HCEC 1CT (cell line): ENCODE measurements at regions not wholly inside any gene's neighbourhood (a gene's known extent, or its start where the extent isn't known, plus 50 kb on each side); places are given as distances from the start of the nearest gene placed in this dataset.

Experiments used
- DNase-seq: peaks from one replicate; pipeline ENCODE4 v3.0.0-alpha.2; 2017

DNA sequence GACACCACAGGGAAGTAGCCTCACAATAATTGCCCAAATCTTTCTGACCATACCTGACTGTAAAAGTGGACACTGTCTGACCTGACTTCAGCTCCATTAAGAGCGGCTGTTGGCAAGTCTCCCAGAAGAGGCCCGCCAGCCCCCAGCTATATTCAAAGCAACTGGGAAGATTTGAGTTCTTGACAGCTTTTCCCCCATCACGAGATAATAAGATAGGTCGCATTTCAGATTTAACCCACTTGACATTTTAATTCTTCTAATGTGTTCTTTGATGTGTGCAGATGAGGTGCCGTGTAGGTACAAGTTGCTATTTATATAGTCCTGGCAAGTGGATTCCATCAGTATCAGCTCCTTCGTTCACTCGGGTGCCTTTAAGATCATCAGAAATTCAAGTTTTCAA is 345.7 kb downstream of the DRD1 start:
- no peak for DNase-seq

DNA sequence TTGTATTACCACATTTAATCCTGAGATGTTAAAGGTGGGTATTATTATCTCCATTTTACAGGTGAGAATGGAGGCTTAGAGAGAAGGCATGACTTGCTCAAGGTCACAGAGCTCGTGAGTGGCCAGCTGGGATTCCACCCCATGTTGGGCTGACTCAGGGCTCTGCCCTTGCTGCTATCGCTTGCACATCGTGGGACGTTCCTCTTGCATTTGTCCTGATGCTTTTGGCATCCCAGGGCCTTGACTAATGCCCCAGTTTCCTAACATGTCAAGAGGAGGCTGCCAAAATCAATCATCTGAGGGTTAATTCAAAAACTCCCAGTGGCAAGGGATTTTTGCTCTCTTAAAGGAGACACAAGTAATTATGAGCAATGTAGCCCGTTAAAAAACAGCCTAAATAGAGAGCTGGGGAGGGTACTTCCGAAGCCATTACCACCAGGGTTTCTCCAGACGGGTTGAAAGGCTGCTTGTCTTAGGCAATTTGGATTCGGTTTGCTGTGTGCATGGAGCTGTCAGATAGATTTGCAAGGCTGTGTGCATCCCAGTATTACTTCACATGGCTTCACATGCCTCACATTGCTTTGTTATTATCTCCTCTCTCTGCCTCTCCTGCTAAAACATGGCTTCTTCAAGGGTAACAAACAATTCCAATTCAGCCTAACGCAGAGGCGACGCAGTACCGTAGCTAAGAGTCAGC is 347.4 kb downstream of the DRD1 start:
- DNase-seq = no peak

DNA sequence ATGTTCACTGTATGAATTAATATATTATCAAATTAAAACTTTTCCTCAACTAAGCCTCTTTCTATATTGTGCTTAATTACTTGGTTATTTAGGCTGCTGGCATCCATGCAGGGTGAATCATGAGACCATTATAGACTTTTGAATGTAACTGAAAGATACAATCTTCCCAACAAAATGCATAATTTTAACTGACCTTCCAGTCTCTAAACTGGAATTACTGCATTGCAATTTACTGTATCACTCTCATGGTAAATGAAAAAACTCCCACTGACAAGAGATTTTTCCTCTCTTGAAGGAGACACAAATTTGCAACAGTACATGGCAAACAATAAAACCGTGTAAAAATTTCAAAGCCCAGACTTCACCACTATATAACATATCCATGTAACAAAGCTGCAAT is 349.5 kb downstream of the DRD1 start:
- DNase-seq = no peak

DNA sequence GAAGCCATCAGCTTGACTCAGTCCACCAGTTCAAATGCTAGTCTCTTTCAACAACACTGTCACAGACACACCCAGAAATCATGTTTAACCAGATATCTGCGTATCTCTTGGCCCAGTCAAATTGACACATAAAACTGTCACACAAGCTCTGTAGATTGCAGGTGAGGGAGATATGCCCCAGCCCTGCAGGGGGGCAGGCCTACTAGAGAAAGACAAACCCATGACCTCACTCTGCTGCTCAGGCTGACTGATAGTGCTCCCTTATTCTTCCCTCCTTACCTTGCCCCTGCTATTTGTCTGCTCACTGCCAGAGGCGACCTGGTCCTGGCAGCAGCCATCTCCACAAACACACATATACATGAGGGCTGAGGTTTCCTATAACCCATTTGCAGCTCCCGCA is 351.3 kb downstream of the DRD1 start:
- no peak for DNase-seq

DNA sequence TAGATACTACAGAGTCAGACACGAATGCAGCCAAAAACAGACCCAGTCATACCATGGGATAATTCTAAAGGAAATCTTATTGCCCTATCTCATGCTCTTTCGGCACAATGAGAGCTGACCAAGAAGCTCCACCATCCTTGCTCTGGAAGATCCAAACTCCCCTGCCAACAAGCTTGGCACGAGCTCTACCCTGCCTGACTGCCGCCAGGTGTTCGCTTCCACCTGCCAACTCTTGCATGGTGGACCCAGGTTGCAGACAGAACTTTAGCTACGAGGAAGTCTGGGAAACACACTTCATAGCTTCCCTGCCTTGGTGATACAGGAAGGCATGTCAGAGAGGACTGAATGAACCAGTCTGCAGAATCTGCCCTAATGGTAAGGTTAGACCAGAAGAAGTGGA is 355.0 kb downstream of the DRD1 start:
- DNase-seq = no peak

DNA sequence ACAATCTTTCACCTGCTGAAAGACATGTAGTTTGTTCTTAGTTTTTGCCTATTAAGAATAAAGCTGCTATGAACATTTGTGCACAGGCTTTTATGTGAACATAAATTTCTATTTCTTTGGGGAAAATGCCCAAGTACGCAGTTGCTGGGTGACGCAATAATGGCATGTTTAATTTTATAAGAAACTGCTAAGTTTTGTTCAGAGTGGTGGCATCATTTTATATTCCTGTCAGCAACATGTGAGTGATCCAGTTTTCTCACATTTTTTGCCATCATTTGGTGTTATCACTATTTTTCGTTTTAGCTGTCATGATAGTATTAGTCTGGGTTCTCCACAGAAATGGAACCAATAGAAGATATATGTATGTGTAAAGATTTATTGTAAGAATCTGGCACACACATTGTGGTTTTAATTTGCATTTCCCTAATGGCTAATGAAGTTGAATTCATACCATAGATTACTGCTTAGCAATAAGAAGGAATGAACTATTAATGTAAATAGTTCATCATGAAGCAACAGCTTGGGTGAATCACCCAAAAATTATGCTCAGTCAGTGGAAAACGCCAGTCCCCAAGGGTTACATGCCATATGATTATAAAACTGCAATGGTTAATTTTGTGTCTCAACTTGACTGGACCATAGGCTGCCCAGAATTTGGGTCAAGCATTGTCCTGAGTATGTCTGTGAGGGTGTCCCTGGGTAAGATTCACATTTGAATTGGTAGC is 358.6 kb downstream of the MSX2 start:
- no peak for DNase-seq

DNA sequence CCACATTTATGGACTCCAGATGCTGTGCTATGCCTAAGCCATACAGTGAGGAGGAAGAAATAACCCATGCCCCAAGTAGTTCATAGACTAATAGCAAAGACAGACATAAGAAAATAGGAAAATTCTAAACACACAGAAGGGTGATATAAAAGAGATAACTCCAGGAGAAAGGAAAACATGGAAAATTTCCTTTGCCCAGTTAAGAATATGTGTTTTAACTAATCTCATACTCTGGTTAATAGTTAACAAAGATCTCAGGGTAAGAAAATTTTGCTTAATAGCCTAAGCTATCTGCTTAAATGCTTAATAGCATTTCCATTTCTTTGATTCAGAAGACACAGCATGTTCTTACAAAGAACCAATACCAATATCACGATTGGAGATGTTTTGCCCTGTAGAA is 358.0 kb downstream of the MSX2 start:
- DNase-seq = no peak

DNA sequence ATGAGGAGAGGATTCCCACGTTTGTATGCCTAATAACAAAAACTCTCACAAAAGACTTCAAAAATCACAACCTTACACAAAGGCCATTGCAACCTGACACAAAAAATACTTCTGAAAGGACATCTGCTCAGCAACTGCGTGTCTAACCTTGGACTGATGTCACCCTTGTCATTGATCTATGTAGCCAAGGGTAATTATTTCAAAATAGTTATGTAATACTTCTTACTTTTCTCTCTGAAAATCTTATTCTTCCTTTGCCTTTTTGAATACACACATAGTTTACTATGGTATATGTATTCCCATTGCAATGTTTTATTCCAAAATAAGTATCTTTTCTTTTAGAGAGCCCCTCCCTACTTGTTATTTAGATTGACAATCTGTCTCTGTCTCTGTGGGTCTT is 355.3 kb downstream of the MSX2 start:
- DNase-seq = no peak

DNA sequence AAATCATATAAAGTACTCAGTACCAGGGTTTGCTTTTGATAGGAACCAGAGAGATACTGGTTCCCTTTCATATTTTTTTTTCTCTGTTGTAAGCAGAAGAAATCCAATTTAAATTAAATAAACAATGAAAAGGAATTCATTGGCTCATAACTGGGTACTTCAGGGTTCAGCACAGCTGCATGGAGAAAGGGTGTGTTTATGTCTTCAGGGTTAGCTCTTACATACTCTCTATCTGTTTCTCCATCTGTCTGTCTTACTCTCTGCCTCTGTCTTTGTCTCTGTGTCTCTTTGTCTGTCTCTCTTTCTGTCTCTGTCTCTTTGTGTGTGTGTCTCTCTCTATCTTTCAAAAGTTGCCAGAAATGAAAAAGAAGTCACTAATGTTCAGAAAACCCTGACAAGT is 345.9 kb downstream of the MSX2 start:
- DNase-seq = no peak

DNA sequence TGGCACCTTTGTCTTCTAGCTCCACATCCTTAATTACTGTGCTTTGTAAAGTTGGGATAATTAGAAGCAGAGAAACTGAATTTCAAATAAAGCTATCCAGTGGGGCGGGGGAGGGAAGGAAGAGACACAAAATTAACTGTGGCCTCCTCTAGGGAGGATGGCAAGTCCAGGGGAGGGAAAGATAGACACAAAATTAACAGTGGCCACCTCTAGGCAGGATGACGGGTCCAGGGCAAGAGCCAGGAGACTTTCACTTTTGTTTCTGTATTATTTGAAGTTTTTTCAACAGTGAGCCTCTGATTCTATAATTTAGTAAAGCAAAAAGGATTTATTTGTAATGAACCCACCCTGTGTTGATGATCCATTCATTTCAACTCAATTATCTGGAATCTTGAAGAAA is 335.9 kb downstream of the MSX2 start:
- DNase-seq = no peak

DNA sequence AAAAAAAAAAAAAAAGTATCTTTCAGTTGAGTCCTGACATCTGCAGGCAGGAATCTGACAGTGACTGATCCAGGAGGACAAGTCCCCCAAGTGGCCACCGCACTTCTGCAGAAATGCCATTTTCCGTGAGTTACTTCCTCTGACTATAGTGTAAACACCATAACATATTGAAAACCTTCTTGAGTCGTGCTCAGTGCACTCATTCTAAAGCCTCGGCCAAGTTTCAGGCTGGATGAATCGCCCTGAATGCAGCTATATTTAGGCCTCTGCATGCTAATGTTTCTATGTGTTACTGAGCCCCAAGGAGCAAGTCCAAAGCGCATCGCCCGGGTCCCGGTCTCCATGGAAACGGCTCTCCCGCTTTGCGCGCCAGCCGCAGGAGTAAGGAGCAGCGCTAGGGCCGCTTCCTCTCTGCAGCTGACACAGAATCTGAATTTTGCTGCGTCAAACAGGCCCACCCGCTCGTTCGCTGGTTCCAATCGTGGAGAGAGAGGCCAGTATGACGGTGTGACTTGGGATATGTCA is 335.4 kb downstream of the MSX2 start:
- DNase-seq = no peak

DNA sequence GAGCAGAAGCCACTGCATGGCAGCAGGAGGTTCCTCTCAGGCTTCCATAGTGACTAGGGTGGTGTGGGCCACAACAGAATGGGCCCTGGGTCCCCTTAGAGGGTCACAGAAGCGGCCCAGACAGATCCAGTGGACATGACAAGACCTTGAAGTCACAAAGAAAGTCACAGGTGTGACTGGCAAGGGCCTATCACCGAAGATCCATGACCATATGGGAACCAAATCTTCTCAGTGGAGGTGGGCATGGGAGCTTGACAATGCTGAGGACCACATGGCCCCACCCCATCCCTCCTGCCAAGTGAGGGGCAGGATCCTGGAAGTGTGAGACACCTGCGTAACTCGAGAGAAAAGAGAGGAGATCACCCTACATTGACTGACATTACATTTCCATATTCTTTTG is 332.4 kb downstream of the MSX2 start:
- DNase-seq = no peak

DNA sequence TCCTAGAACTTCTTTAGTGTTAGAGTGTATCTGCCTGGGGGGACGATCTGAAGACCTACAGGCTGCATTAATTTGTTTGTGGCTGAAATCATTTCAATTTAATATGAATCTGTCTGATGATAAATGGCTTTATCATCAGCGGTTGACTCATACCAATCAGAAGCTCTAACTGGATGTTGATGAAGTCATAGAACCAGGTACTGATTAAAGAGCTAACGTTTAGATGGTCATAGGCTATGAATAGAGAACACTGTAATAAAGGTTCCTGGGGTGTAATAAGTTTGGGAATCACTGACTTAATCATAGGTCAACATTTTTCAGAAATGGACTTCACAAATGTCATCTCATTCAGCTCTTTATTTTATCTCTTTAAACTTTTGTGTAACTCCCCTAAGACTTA is 329.9 kb downstream of the MSX2 start:
- no peak for DNase-seq

DNA sequence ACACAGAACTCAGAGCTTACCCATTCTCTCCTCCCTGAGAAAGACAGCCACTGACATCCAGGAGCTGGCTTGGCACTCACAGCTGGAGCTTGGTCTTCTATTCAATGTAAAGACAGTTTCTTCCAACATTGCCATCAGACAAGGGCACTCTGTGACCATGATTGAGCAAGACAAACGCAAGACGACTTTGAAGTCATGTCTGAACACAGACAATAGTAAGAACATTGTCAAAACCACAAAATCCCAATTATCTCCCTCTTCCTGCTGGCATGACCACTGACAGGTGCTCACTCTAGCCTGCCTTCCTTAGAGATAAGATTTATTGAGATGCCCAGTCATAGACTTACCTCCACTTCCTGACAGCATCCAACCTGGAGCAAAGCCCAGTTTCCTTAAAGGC is 328.0 kb downstream of the MSX2 start:
- no peak for DNase-seq

DNA sequence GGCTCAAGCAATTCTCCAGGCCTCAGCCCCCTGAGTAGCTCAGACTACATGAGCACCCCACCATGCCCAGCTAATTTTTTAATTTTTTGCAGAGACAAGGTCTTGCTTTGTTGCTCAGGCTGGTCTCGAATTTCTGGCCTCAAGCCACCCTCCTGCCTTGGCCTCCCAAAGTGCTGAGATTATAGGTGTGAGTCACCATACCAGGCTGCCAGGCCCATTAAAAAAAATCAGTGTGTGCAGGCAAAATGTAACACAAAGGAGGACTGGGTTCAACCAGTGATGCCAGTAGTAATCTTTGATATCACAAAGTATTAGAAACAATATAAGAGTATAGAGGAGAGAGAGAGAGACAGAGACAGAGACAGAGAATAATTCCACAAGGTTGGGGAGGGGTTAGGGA is 322.7 kb downstream of the MSX2 start:
- no peak for DNase-seq

DNA sequence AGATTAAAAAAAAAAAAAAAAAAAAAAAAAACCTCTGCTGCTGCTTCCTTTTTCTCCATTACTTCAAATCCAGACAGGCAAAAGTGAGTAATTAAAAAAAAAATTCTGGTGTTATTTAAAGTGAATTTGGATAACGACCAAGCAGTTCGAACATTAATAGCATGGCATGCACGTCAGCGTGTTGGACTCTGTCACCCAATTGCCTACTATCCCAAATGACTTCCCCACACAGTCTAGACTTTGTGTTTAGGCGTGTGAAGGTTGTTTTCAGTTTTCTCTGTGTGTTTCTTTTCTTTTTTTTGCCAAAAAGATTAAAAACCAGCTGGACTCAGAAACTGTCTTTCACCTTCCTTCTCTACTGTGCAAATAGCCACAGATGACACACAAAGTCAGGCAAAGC is 321.4 kb downstream of the MSX2 start:
- no peak for DNase-seq

DNA sequence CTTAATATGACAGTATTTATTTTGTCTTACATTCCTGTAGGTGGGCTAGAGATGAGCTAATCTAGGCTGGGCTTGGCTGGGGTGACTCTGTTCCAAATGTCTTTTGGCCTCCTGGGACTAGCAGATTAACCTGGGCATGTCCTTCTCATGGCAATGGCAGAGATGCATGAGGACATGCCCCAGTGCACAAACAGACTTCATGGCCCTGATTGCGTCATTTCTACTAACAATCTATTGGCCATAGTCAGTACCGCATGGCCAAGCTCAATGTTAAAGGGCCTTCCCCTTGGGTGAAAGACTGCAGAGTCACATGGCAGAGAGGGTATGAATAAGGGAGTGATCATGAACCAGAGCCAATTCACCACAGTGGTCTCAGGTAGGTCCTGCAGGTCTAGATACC is 313.4 kb downstream of the MSX2 start:
- no peak for DNase-seq

DNA sequence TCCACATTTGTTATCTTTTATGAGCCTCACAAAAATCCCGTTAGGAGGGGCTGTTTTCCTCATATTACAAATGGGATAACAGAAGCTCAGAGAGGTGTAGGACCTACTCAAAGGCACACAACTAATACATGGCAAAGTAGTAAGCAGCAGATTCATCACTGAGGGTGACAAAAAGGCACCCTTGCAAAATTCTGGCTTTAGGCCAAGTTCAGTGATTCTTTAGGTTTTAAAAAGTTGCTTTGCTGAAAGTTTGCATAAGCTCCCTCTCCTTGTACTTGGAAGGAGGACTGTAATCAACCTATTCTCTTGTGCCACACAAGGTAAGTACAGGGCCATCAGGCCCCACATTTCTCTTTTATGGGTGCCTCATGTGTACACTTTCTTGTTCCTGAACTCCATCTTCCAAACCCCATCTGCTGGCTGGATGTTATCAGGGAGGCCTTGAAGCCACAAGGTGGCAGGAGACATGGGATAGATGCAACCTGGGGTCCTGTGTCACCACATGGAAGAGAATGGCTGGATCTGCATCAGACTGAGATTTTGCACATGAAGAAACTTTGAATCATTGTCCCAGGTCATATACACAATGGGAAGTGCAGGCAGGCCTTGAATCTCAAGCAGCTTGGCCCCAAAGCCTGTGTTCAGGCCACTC is 311.6 kb downstream of the MSX2 start:
- no peak for DNase-seq

DNA sequence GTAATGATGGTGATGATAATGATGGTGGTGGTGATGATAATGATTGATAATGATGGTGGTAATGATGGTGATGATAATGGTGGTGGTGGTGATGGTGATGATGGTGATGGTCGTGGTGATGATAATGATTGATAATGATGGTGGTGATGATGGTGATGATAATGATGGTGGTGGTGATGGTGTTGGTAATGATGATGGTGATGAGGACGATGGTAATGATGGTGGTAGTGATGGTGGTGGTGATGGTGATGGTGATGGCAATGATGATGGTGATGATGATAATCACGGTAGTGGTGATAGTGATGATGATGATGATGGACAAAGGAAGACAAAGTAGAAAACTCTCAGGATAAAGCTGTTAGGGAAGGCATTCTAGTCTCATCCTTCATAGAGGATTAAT is 310.5 kb downstream of the MSX2 start:
- DNase-seq = no peak

DNA sequence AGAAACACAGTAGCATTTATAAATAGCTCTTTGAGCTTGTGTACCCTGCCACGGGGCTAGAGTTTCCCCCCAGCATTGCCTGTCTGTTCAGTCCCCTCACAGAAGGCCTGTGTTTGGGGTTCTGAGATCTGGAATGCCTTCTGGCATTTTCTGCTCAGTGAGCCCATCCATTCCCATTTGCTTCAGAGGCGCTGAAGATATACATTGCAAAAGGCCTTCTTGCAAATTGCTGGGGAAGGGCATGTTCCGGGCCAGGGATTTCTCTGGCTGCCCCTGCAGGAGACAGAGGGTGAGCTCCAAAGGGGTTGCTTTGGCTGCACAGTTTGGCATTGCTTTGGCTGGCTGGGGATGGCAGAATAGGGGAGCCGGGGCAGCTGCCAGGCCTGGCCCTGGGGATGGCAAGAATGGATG is 308.4 kb downstream of the MSX2 start:
- DNase-seq = no peak

DNA sequence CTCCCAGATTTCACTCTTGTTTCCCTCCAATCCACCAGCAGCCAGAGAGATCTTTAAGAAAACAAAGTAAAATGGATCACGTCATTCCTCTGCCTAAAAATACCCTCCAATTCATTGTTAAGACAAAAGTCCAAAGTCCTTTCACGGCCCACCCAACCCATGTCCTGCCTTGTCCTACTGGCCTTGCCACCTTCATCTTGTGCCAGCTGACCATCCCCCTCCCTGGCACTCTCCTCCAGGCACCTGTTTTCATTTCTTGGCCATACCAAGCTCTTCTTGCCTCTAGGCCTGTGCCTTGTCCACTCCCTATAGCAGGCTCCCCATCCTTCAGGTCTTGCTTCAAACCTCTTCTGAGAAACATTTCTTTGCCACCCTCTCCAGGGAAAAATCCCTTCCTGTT is 307.6 kb downstream of the MSX2 start:
- DNase-seq = no peak

DNA sequence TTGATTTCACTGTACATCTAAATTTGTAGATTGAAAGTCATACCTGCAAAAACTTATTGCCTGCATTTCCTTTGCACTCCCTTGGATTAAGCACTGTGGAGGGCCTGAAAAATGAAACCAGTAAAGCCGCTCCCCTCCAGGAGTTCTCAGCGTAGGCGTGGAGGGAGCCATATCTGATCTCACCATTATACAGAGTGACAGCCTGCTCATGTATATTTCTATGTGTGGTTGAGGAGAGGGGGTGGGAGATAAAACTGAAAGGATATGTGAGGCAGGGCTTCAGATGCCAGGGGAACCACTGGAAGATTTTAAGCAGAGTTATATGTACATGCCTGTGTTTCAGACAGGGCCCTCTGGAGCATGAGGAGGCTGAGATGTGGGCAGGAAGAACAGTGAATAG is 303.0 kb downstream of the MSX2 start:
- DNase-seq = no peak

DNA sequence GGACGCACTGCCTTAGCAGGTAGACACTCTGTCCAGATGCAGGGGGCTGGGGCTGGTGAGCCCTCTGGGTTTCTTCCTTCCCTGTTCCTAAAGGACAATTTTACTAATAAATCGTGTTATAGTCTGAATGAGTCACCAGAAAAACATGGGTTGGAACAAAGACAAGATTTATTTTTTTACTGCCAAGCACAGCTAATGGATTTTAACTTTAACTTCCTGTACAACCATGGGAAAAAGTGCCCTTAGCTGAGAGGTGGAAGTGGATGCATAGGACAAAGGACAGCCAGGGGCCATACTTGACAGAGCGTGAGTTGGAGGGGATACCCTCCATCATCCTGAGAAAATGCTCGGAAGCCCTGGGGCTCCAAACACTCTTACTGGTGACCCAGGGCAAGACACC is 300.7 kb downstream of the MSX2 start:
- no peak for DNase-seq
